Activated CD4-positive, alpha-beta T cell treated with anti-CD3 and anti-CD28 coated beads, Interleukin-2, Interleukin-6, amounts not matched to agents 100 ng/mL and 50 ng/mL, durations not matched to agents 16 hours and 8 hours (primary cell): ENCODE measurements at regions not wholly inside any gene's neighbourhood (a gene's known extent, or its start where the extent isn't known, plus 50 kb on each side); places are given as distances from the start of the nearest gene placed in this dataset.

ENCODE experiments used
- DNase-seq: peaks from one replicate; pipeline ENCODE4 v3.0.0-alpha.2; 2020

DNA sequence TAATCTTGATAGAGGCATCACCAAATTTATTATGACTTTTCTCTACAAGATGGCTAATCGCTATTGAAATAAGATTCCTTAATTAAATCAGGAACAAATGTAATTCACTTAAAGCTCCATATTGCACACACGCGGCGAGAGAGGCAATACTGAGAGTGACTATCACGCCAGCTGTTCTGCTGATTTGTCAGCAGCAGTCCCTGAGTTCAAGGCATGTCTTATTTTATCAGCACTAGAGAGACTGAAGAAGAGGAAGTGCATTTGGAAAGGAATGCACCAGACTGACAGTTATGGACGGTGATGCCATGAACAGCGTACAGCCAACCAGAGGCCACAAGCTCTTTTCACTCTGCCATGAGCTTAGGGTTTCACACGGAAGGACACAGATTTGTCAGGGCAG, 83.6 kb upstream of the SLCO3A1 start:
- no peak for DNase-seq

GRCh38 chr15:91776104-91776503, 77.4 kb upstream of the SLCO3A1 start:
- DNase-seq, result no peak

GRCh38 chr15:91779960-91780359, 73.5 kb upstream of the SLCO3A1 start:
- DNase-seq, result no peak

- no peak for DNase-seq
These were observed 73.1 kb upstream of the SLCO3A1 start for GRCh38 chr15:91780387-91780786.

DNA sequence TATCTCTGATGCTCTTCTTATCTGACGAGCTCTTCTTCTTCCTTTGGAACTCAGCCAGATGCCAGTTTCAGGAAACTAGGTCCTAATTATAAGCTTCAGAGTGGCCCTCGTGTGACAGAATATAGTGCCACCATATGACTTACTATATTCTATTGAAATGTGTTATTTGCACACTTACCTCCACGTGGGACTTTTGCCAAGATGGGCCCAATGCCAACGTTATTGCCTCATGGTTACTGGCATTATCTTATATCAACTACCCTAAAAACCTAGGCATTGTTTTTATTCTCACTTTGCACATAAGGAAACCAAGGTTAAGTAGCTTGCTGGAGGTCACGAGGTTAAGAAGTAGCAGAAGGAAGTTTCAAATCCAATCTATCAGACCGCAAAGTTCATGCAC, 71.3 kb upstream of the SLCO3A1 start:
- no peak for DNase-seq

DNA sequence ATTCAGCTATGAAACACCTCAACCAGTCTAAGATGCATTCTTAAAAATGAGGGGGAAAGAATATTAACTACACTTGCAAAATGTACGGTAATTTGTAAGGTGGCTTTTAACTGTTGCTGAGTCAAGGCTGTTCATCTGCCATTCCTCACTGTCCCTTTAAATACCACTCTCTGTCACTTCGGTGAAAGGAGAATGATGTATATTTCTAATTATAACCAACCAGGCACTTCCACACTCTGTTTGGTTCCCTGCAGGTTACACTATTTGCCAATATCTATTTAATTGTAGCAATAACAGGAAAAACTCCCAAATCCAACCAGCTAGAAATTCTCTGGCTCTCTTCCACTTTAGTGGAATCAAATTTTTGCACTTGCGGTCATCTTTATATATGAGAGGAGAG, 70.5 kb upstream of the SLCO3A1 start:
- DNase-seq, result no peak

- no peak for DNase-seq
These were observed 70.1 kb upstream of the SLCO3A1 start for GRCh38 chr15:91783451-91783850.

DNA sequence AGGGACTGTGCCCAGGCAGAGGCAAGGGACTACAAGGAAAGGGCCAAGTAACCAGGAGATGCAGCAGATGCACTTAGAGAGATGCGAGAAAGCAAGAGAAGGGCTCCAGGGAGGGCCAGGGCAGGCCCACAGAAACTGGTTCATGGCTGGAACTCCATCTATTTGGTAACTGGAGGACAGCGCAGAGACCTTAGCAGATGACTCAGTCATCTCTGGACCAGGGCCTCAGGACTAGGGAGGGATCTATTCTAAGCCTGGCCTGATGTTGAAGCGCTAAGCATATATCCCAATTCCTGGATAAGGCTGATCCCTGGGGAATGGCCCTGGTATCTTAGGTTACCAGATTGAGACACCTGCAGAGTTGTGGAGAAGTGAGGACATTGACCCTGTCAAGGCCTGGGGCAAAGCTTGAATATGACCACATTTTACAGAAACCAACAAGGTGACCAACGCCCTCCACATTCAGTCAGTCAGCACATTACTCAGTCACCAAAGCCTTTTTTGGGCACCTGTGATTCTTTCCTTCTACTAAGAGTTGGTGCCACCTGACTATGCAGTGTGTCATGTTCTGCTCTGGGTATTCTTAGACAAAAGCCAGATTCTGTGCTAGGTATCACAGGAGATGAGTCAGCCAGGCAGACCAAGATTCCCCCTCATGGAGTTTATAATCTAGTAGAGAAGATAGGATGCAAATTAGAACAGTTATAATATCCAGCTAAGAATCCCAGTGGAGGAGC, 68.4 kb upstream of the SLCO3A1 start:
- DNase-seq, result no peak

DNA sequence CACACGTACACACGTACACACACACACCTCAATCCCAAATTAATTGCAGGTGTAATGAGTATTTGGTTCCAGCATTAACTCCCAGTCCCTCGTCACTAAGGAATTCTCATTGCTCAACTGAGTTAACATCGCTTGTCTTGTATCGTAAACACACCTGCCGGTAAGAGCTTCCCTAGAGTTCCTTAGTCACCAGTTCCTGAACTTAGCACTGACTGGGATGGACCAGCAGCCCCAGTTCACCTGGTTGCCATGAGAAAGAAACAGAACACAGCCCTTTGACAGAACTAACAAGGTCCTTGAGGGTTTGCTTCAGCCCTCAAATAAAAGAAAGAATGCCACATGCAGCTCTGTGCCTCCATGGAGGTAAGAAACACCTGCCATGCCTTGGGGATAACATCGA, 66.3 kb upstream of the SLCO3A1 start:
- no peak for DNase-seq

DNA sequence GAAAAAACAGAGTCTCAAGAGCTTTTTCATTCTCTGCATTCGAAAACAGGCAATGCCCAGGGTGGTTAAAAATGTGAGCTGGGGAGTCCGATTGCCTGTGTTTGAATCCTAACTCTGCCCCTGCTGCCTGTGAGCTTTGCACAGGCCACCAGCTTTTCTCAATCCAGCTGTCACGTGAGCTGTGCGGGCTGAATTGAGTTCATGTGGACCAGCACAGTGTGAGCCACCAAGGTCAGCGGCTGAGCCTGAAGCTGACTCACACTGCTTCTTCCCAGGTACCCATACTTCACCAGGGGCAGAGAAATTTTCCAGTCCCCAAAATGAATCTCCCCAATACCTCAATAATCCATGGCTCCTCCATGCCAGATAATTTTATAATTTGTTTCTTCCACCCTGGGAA, 64.4 kb upstream of the SLCO3A1 start:
- DNase-seq, result no peak

GRCh38 chr15:91790836-91791235, 62.7 kb upstream of the SLCO3A1 start:
- DNase-seq, result no peak

- DNase-seq, result no peak
These were observed 59.7 kb upstream of the SLCO3A1 start for GRCh38 chr15:91793771-91794170.

DNA sequence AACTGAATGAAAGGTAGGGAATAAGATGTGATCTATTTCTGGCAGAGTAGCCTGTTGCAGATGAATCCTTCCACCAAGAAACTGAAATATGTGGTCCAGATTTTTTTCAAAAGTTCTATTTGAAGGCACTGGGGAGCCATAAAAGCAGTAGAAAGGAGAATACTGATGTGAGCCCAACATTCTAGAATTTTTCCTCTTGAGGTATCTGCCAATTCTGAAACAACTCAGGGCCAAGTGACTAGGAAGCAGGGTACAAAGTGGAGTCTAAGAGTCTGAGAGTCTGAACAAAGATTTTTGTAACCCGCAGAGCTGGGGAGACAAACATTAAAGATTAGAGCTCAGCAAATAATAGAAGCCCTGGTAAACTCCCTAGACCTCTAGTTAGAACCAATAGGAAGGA, 58.3 kb upstream of the SLCO3A1 start:
- DNase-seq, result no peak

DNA sequence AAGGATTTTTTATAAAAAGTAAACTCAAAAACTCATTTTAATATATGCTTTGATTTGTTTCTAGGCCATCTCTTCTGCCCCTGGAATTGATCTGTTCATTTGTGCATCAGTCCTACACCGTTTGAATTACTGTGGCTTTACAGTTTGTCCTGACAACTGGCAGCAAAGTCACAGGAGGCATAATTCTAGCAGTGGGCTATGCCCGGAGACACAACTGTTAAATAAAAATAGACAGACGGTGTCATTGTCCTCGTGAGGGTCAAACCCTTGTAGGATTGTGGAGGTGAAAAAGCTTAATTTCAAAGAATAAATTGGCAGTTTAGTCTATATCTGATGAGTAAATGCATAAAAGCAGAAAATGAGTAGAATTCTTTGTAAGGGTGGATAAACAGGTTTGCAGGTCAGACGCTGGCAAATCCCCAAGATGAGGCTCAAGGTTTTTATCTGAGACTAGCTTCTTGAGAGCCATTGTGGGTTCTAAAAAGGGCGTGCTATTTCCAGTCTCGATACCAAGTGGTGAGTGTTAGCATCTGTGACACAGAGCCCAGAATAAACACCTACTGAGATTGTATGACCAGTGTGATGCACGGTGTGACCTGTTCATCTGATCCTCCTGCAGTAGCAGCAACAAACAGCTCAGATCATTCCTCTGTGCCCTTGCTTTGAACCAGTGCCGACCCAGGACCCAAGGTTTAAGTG, 51.5 kb upstream of the SLCO3A1 start:
- no peak for DNase-seq

DNA sequence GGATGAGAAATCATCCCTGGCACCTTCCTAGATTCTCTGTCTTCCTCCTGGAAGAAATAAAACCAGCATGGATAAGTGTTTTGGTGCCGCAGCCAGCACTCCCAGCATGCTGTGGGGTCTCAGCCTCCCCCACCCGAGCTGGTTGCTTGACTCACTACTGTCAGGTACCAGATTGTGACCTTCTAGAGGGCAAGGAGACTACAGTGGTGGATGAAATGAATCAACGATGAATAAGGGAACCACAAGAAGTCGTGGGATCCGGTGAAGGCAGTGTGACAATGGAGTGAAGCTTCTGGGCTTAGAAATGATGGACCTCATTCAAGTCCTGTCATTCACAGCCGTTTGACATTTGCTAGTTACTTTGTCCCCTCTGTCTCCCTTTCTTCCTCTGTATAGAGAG, 50.2 kb upstream of the SLCO3A1 start:
- DNase-seq, result no peak
